ENCODE measurements at regions not wholly inside any gene's neighbourhood (a gene's known extent, or its start where the extent isn't known, plus 50 kb on each side); places are given as distances from the start of the nearest gene placed in this dataset.

DNA sequence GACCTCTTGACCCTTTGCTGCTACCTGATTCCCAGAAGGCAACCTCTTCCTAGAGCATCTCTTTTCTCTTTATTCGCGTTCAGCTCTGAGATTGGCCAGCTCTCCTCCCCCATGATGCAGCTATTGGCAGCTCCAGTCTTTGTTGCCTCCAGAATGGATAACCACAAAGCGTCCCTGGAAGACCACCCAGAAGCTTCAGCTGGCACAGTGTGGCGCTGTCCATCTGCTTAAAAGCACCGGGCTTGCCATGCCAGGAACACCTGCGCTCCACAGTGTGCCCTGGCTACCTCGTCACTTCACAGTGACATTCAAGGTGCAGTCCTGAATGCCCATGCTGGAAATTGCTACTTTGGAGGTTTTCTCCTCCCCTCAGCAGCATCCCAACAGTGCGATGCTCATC, 353.9 kb downstream of the LMO4 start:
- no peak for DNase-seq (ENCODE audit: low read depth)

DNA sequence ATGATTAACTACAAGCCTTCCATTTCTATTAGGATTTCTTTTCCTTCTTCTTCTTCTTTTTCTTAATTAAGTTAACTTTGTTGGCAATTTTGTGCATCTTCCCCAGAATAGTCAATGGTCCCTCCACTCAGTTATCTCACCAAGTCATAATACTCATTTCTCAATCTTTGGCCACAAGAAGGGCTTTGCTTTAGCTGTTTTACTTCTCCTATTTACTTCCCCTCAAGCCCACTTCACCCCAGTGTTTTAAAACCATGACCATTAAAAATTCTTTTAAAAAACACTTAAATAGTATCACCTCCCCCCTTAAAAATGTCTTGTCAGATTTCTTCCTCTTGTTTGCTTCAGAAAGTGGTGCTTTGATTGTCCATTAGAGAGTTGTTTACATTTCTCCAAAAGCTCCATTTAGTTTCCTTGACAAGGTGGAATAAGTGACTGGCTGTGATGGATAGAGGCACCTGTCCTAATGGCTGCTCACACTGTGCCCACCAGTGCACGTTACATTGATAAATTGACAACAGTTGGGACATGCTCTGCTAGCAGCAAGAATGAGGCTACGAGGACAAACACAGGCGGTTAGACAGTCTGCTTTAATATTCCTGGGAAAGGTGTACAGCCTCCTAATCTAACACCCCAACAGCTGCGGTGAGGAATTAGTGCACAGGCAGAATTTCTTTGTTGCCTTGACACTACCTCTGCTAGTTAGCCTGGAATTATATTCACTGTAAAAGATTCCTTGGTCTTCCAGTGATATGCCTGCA, 354.7 kb downstream of the LMO4 start:
- peak; percentile 7 for DNase-seq (ENCODE audit: low read depth)

DNA sequence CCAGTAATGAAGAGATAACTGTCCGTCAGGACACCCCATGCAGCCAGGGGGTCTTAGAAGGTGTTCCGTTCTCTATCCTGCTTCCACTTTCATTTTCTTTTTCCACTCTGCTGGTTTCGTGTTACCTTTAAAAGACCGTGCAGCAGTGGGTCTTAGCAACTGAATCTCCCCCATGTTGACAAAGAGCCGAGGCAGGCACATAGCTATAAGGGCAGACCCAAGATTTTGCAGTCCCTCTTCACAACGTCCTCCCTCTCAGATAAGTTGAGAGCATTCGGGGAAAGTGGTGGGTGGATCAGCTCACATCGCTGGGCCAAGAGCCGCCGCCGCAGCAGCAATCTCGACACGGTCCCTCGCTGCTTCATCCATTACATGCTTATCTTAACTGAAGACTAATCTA, 355.5 kb downstream of the LMO4 start:
- peak; percentile 39 for DNase-seq (ENCODE audit: low read depth)

- peak; percentile 55 for DNase-seq (ENCODE audit: low read depth)
Measured at GRCh38 chr1:87684713-87685205, 356.1 kb downstream of the LMO4 start.

DNA sequence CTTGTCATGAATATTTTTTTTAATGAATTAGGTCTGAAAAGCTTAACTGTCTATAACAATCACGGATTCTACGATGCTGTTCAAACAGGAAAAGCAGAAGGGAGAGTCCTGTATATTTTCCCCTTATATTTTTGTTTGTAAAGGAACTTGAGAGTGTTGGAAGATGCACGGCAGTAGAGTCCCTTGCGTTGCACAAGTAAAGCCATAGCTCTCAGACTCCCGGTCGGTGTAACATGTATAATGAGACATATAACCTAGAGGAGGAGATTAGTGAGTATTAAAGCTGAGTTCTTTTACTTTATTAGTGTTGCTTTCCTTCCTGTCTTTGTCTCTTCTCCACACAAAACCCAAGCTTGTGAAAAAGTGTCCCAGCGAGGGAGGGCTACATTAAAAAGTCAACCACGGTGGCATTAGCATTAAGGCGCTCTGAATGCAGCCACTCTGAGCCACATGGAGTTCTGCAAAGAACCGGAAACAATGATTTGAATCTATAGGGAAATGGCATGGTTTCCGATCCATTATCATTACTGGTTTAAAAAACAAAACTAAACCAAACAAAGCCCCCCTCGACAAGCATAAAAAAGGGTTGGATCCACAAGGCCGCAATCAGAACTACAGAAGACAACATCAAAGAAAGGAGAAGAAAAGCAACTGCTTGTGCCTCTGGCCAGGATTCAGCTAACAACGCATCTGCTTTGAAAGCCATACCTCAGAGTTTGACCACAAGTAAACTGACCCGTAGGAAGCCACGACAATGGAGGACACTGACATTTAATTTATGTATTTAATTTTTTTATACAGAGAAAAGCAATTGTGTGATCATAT, 356.8 kb downstream of the LMO4 start:
- DNase-seq (ENCODE audit: low read depth) = no peak

- DNase-seq (ENCODE audit: low read depth) = no peak
Measured at GRCh38 chr1:87686136-87686495, 357.4 kb downstream of the LMO4 start.

- DNase-seq (ENCODE audit: low read depth) = no peak
Measured at GRCh38 chr1:87686671-87687070, 358.0 kb downstream of the LMO4 start.

DNA sequence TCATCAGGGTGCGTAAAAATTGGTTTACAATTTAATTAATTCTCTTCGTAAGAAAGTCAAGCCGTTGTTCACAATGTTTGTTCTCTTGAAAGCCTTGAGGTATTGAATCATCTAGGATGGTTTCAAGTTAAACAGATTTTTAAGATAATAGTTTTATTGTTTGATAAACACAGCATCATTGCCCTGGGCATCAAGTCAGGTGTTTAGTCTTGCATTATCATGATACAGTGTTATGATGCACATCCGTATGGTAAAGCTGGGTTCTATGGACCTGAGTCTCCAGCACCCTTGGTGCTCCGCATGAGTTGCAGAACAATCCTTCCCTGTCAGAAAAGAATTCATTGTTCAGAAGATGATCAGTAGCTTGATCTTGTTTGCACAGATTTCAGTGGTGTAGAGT, 359.5 kb downstream of the LMO4 start:
- no peak for DNase-seq (ENCODE audit: low read depth)

- no peak for DNase-seq (ENCODE audit: low read depth)
Measured at GRCh38 chr1:87689487-87689886, 360.8 kb downstream of the LMO4 start.

GRCh38 chr1:87696483-87696882, 367.8 kb downstream of the LMO4 start:
- no peak for DNase-seq (ENCODE audit: low read depth)

- no peak for DNase-seq (ENCODE audit: low read depth)
Measured at GRCh38 chr1:87702455-87702854, 373.8 kb downstream of the LMO4 start.

- DNase-seq (ENCODE audit: low read depth) = no peak
Measured at GRCh38 chr1:87705233-87705632, 376.6 kb downstream of the LMO4 start.

DNA sequence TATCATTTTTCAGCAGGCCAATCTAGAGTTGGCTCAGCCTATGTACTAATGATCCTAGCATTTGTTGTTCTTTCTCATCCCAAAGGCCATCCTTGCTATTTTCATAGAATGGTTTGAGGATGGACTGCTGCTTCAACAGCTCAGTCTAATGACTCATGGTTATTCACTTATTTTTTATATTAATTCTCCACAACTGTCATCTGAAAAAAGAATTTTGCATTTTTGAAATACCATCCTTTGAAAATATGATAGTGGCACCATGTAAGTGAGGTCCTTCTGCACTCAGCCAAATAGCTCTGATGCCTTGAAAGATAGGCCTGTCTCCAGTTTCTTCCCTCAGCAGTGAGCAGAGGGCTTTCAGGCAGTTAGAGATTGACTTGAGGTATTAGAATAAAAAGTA, 377.5 kb downstream of the LMO4 start:
- no peak for DNase-seq (ENCODE audit: low read depth)

DNA sequence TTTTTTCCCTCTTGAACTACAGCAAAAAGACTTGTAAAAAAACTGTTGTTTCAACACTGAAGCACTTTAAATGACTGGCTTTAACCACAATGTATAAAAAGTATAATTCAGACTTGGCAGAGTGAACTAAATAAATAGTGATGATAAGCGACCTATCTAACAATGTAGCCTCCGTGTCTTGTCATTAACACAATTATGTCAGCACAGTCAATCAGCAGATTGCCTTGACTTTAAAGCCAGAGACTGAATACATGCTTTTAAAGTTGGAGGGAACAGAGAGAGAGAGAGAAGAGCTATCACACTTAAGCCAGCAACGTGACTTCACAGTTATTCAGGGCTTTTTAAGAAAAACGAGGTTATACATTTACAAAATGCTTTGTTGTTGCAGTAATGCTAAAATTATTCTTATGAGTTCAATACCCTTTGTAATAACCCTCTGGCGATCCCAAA, 378.1 kb downstream of the LMO4 start:
- DNase-seq (ENCODE audit: low read depth) = peak; percentile 56

- no peak for DNase-seq (ENCODE audit: low read depth)
Measured at GRCh38 chr1:87707411-87707810, 378.7 kb downstream of the LMO4 start.

DNA sequence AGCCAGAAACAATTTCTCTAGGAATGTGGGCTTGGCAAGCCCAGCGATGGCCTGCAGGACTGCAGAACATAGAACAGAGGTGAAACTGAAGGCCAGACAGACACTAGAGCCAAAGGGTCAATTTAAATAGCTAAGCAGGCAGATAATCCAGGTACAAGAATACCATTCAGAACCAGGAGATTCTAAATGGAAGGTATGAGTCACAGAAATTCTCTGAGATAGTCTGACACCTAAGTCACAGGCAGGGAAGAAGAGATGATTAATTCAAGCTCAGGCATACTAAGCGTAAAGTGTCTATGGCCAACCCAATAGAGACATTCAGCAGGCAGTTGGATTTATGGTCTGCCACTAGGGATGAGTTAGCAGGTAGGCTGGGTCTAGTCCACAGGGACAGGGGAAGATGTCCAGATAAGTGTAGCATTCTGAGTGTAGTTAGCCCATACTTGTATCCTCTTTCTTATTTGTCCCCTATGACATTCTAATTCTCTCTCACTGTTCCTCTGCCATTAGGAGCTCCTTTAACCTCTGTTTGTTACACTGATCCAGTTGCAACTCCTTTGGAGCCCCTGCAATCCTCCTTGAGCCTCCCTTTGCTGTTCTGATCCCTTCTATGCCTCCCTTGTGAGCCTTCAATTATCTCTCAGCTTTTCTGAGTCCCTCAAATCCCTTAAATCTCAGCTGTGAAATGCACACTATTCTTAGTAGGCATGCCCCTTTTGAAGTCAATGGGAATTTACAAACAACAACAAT, 383.8 kb downstream of the LMO4 start:
- DNase-seq (ENCODE audit: low read depth) = peak; percentile 62

GRCh38 chr1:87714278-87714677, 385.6 kb downstream of the LMO4 start:
- no peak for DNase-seq (ENCODE audit: low read depth)

DNA sequence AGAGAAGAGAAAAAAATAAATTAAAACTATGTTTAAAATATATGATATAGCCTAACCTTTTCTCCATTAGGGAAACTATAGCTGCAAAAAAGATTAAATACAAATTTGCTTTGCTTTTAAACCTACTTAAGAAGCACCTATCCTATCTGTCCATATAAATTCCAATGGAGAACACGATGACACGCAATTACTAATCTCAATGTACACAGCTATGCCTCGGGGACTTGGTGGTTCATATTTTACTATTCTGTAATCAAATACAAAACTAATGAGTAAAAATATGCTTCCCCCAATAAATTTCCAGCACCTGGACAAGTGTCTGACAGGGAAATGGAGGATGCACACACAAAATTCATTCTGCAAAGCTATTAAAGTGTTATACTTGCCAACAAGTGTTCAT, 386.4 kb downstream of the LMO4 start:
- no peak for DNase-seq (ENCODE audit: low read depth)

GRCh38 chr1:87715471-87715870, 386.8 kb downstream of the LMO4 start:
- DNase-seq (ENCODE audit: low read depth) = no peak

DNA sequence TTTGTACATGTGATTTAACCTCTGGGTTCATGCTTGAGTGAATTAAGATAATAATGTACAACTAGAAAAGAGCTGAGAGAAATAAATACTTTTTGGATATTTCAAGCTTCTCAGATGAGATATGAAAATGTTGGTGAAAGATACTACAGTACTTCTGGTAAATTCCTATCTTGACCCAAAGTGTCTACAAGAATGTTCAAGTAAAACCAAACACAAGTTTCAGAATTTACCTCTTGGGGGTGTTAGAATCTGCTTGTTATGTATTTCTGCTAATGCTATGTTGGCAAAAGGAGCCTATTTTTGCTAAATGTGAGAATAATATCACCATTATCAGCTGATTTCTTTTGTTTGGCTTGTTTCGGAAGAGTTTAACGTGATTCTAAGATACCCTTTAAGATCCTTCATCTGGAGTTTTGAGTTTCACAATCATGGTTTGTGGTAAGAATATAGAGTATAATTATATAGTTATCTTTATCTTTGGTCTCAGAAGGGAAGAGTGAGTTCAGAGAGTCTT, 388.5 kb downstream of the LMO4 start:
- DNase-seq (ENCODE audit: low read depth) = no peak

DNA sequence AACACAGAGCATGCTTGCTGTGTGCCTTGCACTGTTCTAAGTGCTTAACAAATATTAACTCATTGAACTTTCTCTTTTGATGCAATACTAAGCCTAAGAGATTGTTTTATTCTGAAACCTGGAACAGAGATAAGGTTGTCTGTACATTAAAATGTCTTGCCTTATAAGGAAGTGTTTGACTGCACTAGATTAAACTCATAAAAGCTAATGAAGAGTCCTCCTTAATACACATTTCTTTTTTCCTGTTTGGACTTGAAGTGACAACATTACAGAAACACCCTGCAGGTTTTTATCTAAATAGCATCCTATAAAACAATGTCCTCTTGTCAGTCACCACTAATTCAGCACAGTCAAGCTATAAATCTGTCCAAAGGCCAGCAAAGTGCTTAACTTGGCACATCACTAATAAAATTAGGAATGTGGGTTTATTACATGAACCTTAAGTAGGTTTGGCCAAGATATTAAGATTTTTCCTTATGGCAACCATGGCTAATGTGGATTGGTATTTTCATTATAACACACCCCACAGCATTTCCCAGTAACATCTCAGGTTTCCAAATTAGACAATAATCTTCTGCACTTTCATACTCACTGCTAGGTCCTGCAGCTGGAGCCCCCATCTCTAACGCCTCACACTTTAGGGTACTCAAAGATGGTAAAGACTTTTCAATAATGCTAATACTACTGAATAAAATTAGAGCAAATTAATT, 389.7 kb downstream of the LMO4 start:
- peak; percentile 34 for DNase-seq (ENCODE audit: low read depth)

DNA sequence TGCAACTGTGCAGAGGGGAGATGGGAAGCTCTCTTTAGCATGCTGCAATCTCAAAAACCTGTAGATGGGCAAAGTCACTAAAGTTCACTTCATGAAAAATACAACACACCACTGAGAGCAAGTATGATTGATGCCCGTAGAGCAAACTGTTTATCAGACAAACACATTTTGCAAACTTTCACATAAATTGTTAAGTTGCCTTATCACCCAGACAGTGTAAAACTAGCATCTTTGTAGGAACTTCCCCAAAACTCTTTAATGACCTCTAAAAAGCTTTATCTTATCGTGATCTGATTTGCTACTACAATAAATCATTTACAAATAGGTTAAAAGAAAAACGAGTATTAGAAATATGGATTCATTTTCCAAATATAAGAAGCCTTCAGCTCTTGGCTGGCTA, 391.0 kb downstream of the LMO4 start:
- DNase-seq (ENCODE audit: low read depth) = no peak

All from renal cortical epithelial cell (primary cell).